H9 (cell line): ENCODE measurements at regions not wholly inside any gene's neighbourhood (a gene's known extent, or its start where the extent isn't known, plus 50 kb on each side); places are given as distances from the start of the nearest gene placed in this dataset.

Experiments used
- DNase-seq: peaks from one replicate; pipeline ENCODE4 v3.0.0-alpha.2; 2017
- H2AFZ ChIP-seq: one replicate; pipeline ENCODE4 v1.6.1; 2013; ENCODE audit warnings: mild to moderate bottlenecking, low read length, control low read depth, moderate library complexity
- H2AK5ac ChIP-seq: 2 replicates; pipeline ENCODE4 v1.6.1; 2013; ENCODE audit warnings: low read length, control low read depth, mixed read lengths; ENCODE audit not compliant: insufficient read length
- H2BK120ac ChIP-seq: one replicate; pipeline ENCODE4 v1.6.1; 2013; ENCODE audit warnings: low read depth, mild to moderate bottlenecking, low read length, control low read depth, inconsistent platforms; ENCODE audit not compliant: poor library complexity, severe bottlenecking
- H2BK12ac ChIP-seq: 2 replicates; pipeline ENCODE4 v1.6.1; 2013; ENCODE audit warnings: low read length, control low read depth, mixed read lengths, low read depth; ENCODE audit not compliant: insufficient read length
- H2BK15ac ChIP-seq: 2 replicates; pipeline ENCODE4 v1.6.1; 2013; ENCODE audit warnings: low read depth, low read length, control low read depth
- H2BK20ac ChIP-seq: one replicate; pipeline ENCODE4 v1.6.1; 2013; ENCODE audit warnings: low read depth, mild to moderate bottlenecking, low read length, control low read depth, inconsistent platforms; ENCODE audit not compliant: poor library complexity, severe bottlenecking
- H2BK5ac ChIP-seq: 2 replicates; pipeline ENCODE4 v1.6.1; 2013; ENCODE audit warnings: low read length, control low read depth, mixed read lengths; ENCODE audit not compliant: insufficient read length
- H3K14ac ChIP-seq: 2 replicates; pipeline ENCODE4 v1.6.1; 2013; ENCODE audit warnings: low read length, control low read depth; ENCODE audit not compliant: insufficient read depth
- H3K18ac ChIP-seq: 2 replicates; pipeline ENCODE4 v1.6.1; 2013; ENCODE audit warnings: low read depth, mild to moderate bottlenecking, mixed read lengths, low read length, control low read depth; ENCODE audit not compliant: insufficient read length
- H3K23ac ChIP-seq: 2 replicates; pipeline ENCODE4 v1.6.1; 2013; ENCODE audit warnings: low read length, control low read depth, mixed read lengths, low read depth; ENCODE audit not compliant: insufficient read length
- H3K23me2 ChIP-seq: 2 replicates; pipeline ENCODE4 v1.6.1; 2013; ENCODE audit warnings: low read depth, mild to moderate bottlenecking, mixed read lengths, low read length, control low read depth; ENCODE audit not compliant: insufficient read length, poor library complexity, severe bottlenecking
- H3K27ac ChIP-seq: 2 replicates; pipeline ENCODE4 v1.5.1; 2013; ENCODE audit warnings: low read length, control low read depth, mixed read lengths, low read depth; ENCODE audit not compliant: insufficient read length
- H3K27me3 ChIP-seq: 2 replicates; pipeline ENCODE4 v1.6.1; 2013; ENCODE audit warnings: low read length, control low read depth, inconsistent platforms; ENCODE audit not compliant: insufficient read depth
- H3K4ac ChIP-seq: 2 replicates; pipeline ENCODE4 v1.6.1; 2013; ENCODE audit warnings: low read depth, mild to moderate bottlenecking, control low read depth, inconsistent platforms, low read length, moderate library complexity
- H3K4me1 ChIP-seq: 2 replicates; pipeline ENCODE4 v1.6.1; 2013; ENCODE audit warnings: low read length, control low read depth, inconsistent platforms; ENCODE audit not compliant: insufficient read depth
- H3K4me2 ChIP-seq: 2 replicates; pipeline ENCODE4 v1.6.1; 2013; ENCODE audit warnings: low read length, control low read depth, mixed read lengths; ENCODE audit not compliant: insufficient read length, insufficient read depth
- H3K56ac ChIP-seq: 2 replicates; pipeline ENCODE4 v1.6.1; 2013; ENCODE audit warnings: low read depth, mild to moderate bottlenecking, mixed read lengths, low read length, control low read depth; ENCODE audit not compliant: insufficient read length
- H3K79me1 ChIP-seq: 2 replicates; pipeline ENCODE4 v1.6.1; 2013; ENCODE audit warnings: low read depth, mild to moderate bottlenecking, moderate library complexity, low read length, control low read depth, inconsistent platforms; ENCODE audit not compliant: insufficient read depth, poor library complexity, severe bottlenecking
- H3K79me2 ChIP-seq: 2 replicates; pipeline ENCODE4 v1.6.1; 2013; ENCODE audit warnings: low read length, control low read depth, inconsistent platforms; ENCODE audit not compliant: insufficient read depth
- H3K9ac ChIP-seq: 2 replicates; pipeline ENCODE4 v1.6.1; 2013; ENCODE audit warnings: low read length, control low read depth, mixed read lengths; ENCODE audit not compliant: insufficient read length; ENCODE audit errors: extremely low read depth
- H3K9me3 ChIP-seq: one replicate; pipeline ENCODE4 v1.6.1; 2013; ENCODE audit warnings: low read depth, low read length, inconsistent platforms; ENCODE audit not compliant: control insufficient read depth
- H3T11ph ChIP-seq: one replicate; pipeline ENCODE4 v1.6.1; 2013; ENCODE audit warnings: mild to moderate bottlenecking, low read length, control low read depth, inconsistent platforms
- H4K20me1 ChIP-seq: one replicate; pipeline ENCODE4 v1.6.1; 2013; ENCODE audit not compliant: control insufficient read depth, insufficient read length, insufficient read depth
- H4K5ac ChIP-seq: 2 replicates; pipeline ENCODE4 v1.6.1; 2013; ENCODE audit warnings: low read depth, mild to moderate bottlenecking, mixed read lengths, low read length, control low read depth; ENCODE audit not compliant: insufficient read length
- H4K8ac ChIP-seq: replicated peaks from 2 replicates; pipeline ENCODE4 v1.6.1; 2013; ENCODE audit warnings: low read length, control low read depth, mixed read lengths, low read depth; ENCODE audit not compliant: insufficient read length
- H4K91ac ChIP-seq: 2 replicates; pipeline ENCODE4 v1.6.1; 2013; ENCODE audit warnings: low read depth, mild to moderate bottlenecking, moderate library complexity, mixed read lengths, low read length, control low read depth; ENCODE audit not compliant: insufficient read length
- H3K27ac Mint-ChIP-seq, 3 experiments: 2 replicates in 2 of 3; 3 replicates in 1 of 3; pipeline ENCODE4 v1.8.0; 2020 to 2021; ENCODE audit warnings: mixed read lengths in 3 of 3, mild to moderate bottlenecking in 1 of 3, moderate library complexity in 1 of 3
- H3K27me3 Mint-ChIP-seq: 2 replicates; pipeline ENCODE4 v1.8.0; 2021; ENCODE audit warnings: low read depth, mild to moderate bottlenecking, moderate library complexity, mixed read lengths
- H3K36me3 Mint-ChIP-seq, 3 experiments: 2 replicates in 2 of 3; 3 replicates in 1 of 3; pipeline ENCODE4 v1.8.0; 2020 to 2021; ENCODE audit warnings: low read depth in 3 of 3, mixed read lengths in 3 of 3; ENCODE audit not compliant: insufficient read depth in 1 of 3
- H3K4me1 Mint-ChIP-seq, 2 experiments: 2 replicates each; pipeline ENCODE4 v1.8.0; 2020; ENCODE audit warnings: mixed read lengths in 2 of 2
- H3K4me3 Mint-ChIP-seq, 2 experiments: 2 replicates in 1 of 2; 3 replicates in 1 of 2; pipeline ENCODE4 v1.8.0; 2020 to 2021; ENCODE audit warnings: mild to moderate bottlenecking in 2 of 2, mixed read lengths in 2 of 2, moderate library complexity in 1 of 2
- H3K9me3 Mint-ChIP-seq, 2 experiments: 2 replicates in 1 of 2; 3 replicates in 1 of 2; pipeline ENCODE4 v1.8.0; 2020; ENCODE audit warnings: mild to moderate bottlenecking in 2 of 2, mixed read lengths in 2 of 2, moderate library complexity in 1 of 2
- WGBS: extraction: QIAGEN DNeasy Blood & Tissue Kit; methylation state at CpG from one replicate; pipeline ENCODE4 v1.1.7; 2013; ENCODE audit warnings: missing lambda C conversion rate, low lambda C conversion rate, mixed read lengths; ENCODE audit not compliant: insufficient read length; ENCODE audit errors: extremely low coverage; 5-methylcytosine and 5-hydroxymethylcytosine counted together
- TF ChIP-seq, protein P1 (sequence below): fragments of 200-600 bp; sonication (generic); conservative IDR thresholded peaks from 3 replicates; pipeline ENCODE4 v1.8.0; 2021; ENCODE audit warnings: antibody characterized with exemption, mild to moderate bottlenecking

DNA sequence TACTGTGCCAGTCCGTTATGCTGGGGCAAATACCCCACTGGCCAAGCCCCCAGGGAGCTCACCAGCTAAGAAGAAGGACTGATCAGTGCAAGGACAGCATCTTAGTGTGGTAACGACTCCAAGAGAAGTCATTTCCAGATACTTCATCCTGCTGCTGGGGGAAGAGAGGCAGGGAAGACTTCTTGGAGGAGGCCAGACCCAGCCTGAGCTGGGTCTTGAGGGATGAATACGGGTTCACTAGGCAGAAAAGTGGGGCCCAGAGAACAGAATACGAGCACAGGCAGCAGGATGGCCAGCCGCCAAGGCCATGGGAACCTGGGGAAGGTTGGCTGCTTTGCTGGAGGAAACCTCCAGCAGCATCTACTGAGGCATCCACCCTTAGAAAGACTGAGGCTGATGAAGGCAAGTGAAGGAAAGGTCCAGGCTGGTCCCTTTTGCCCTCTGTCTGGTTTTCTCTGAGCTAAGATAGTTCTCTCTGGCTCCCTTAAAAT, 84.1 kb downstream of the GLI2 start:
- Mint-ChIP-seq H3K4me3 (no peak overlapping the region), H3K9me3 (no peaks in the 10 kb centered on the region), H3K27me3 (no peaks in the 10 kb centered on the region; the same call in 1 of the 2 replicates), H3K27ac (peak overlapping the region in 1 of 3 experiments; percentile 61; a peak in 3 of 7 replicates), H3K36me3 (peaks cover 1 to 12% (median 6%) of the 10 kb centered on the region in 3 experiments; a peak in 4 of 7 replicates), H3K4me1 (peaks cover 55 to 75% of the 10 kb centered on the region in 2 experiments)
- Histone ChIP-seq H3K9me3 (no peaks in the 10 kb centered on the region), H2AK5ac (no peak overlapping the region), H3K14ac (no peak overlapping the region), H2BK12ac (no peak overlapping the region), H2BK20ac (no peak overlapping the region), H3K56ac (no peak overlapping the region), H3K27me3 (no peaks in the 10 kb centered on the region), H3K4me2 (no peak overlapping the region), H3K9ac (no peak overlapping the region), H3T11ph (no peak overlapping the region), H4K20me1 (no peaks in the 10 kb centered on the region), H3K27ac (no peak overlapping the region), H2BK5ac (no peak overlapping the region), H4K91ac (no peak overlapping the region), H4K5ac (no peak overlapping the region), H3K79me2 (no peaks in the 10 kb centered on the region; the same call in 1 of the 2 replicates), H3K4me1 (peaks cover 8% of the 10 kb centered on the region; the same call in 1 of the 2 replicates), H3K23ac (no peak overlapping the region), H2BK15ac (no peak overlapping the region), H3K23me2 (no peaks in the 10 kb centered on the region), H4K8ac (no peak overlapping the region), H3K18ac (no peak overlapping the region), H3K79me1 (no peaks in the 10 kb centered on the region), H2BK120ac (no peak overlapping the region), H2AFZ (no peak overlapping the region), H3K4ac (no peak overlapping the region)
- TF ChIP-seq, protein P1, sequence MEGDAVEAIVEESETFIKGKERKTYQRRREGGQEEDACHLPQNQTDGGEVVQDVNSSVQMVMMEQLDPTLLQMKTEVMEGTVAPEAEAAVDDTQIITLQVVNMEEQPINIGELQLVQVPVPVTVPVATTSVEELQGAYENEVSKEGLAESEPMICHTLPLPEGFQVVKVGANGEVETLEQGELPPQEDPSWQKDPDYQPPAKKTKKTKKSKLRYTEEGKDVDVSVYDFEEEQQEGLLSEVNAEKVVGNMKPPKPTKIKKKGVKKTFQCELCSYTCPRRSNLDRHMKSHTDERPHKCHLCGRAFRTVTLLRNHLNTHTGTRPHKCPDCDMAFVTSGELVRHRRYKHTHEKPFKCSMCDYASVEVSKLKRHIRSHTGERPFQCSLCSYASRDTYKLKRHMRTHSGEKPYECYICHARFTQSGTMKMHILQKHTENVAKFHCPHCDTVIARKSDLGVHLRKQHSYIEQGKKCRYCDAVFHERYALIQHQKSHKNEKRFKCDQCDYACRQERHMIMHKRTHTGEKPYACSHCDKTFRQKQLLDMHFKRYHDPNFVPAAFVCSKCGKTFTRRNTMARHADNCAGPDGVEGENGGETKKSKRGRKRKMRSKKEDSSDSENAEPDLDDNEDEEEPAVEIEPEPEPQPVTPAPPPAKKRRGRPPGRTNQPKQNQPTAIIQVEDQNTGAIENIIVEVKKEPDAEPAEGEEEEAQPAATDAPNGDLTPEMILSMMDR, result no peak
- WGBS, result no CpG with 5 or more reads among the region's 5 CpGs
- DNase-seq, result no peak
